ENCODE measurements at regions not wholly inside any gene's neighbourhood (a gene's known extent, or its start where the extent isn't known, plus 50 kb on each side); places are given as distances from the start of the nearest gene placed in this dataset.

GRCh38 chr2:221691571-221691970 lies 119.5 kb upstream of the EPHA4 start:
- no peak for TF ChIP-seq CTCF (conservative IDR thresholded peaks at IDR 0.05)
- no peak overlapping the region for H3K27ac ChIP-seq

DNA sequence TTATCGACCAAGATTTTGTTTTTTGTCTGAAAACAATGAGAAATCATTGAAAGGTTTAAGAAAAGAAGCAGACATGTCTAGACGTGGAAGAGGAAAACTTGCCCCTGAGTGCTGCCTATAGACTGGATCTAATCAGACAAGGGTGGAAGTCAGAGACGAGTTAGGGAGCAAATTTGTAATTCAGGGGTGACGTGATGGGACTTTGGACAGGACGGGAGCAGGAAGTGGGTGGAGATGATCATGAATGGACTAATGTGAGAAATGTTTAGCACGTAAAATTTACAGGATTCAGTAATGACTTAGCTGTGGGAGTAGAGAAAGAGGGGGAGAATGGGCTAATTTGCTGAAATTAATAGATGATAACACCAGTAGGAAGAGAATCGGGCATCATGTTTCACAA lies 117.0 kb upstream of the EPHA4 start:
- no peak for TF ChIP-seq CTCF (conservative IDR thresholded peaks at IDR 0.05)
- no peak overlapping the region for H3K27ac ChIP-seq

- H3K27ac ChIP-seq = no peak overlapping the region
- TF ChIP-seq CTCF (conservative IDR thresholded peaks at IDR 0.05) = no peak
Measured at GRCh38 chr2:221680548-221680947, 108.4 kb upstream of the EPHA4 start.

DNA sequence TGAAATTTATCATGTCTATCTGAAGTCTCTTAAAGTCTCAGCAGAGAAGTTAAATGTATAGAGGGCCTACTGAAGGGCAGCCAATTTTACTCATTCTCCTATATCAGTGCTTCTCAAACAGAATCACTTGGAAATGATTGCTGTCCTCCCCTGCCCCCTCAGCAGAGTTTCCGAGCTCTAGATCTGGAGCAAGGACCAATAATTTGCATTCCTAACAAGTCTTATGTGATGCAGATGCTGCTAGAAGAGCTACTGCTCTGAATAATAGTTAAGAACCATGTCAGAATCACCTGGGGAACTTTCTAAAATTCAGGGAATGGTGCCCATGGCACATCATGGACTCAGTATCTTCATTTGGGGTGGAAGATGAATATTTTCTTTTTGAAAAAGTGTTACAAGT lies 105.6 kb upstream of the EPHA4 start:
- no peak for TF ChIP-seq CTCF (conservative IDR thresholded peaks at IDR 0.05)
- no peak overlapping the region for H3K27ac ChIP-seq

GRCh38 chr2:221676566-221677172 lies 104.6 kb upstream of the EPHA4 start:
- no peak overlapping the region for H3K27ac ChIP-seq
- TF ChIP-seq CTCF (conservative IDR thresholded peaks at IDR 0.05) = no peak

DNA sequence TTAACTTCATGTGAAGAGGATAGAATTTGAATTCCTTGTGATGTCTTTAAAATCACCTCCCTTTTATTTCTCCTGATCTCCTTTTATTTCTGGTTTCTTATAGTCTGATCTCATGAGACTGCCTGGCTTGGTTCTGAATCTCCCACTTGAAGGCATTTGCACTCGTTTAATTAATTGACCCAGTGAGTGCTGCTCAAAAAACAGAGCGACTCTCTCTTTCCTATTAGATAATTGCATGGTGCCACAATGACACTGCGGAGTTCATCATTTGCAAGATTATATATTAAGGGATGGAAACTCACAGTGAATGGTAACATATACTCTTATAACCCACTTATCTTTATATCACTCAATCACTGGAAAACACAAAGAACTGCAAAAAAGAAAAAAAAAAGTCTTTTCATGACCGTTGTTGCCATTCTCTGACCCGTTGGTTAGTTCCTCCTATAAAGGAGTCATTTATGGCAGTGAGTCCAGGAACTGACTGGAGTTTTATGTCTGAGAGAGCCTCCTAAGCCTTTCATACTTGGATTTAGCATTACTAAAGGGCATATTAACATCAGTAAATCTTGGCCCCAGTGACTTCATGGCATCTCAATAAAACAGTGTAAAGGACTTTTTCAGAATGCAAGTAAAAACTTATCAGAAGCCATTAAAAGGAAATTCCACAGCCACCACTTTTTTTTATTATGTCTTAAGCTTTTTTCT lies 103.3 kb upstream of the EPHA4 start:
- no peak overlapping the region for H3K27ac ChIP-seq
- TF ChIP-seq CTCF (conservative IDR thresholded peaks at IDR 0.05) = no peak

GRCh38 chr2:221674446-221674845 lies 102.3 kb upstream of the EPHA4 start:
- H3K27ac ChIP-seq = no peak overlapping the region
- TF ChIP-seq CTCF (conservative IDR thresholded peaks at IDR 0.05) = no peak
